ENCODE measurements at regions not wholly inside any gene's neighbourhood (a gene's known extent, or its start where the extent isn't known, plus 50 kb on each side); places are given as distances from the start of the nearest gene placed in this dataset.

DNA sequence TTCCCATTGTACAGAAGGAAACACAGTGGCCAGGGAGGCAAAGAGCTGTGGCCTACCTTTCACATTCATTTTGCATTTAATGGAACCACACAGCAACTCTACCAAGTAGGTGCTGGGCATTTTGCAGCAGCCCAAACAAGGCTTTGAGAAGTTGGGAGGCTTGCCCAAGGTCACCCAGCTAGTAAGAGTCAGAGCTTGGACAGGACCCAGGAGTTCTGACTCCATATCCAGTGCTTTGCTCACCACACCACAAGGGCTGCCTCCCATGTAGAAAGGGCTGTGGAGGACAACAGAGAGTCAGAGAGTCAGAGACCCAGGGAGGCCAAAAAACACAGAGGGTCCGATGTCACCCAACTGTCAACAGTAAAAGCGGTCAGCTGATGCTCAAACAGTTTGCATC is 400.2 kb downstream of the BCL11B start:
- DNase-seq = no peak
- 10% methylated on average over 2 of the region's 2 CpGs for WGBS (ENCODE audit: low lambda C conversion rate)
- CTCF ChIA-PET = no interaction called here

DNA sequence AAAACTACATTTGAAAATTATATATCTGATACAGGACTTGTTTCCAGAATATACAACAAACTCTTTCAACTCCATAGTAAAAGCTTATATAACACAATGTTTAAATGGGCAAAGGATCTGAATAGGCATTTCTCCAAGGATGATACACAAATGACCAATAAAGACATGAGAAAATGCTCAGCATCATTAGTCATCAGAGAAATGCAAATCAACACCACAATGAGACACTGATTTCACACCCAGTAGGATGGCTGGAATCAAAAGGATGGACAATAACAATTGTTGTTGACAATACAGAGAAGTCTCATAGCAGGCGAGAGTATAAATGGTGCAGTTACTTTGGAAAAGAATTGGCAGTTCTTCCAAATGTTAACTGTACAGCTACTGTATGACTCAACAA is 394.9 kb downstream of the BCL11B start:
- 8% methylated on average over 1 of the region's 1 CpG for WGBS (ENCODE audit: low lambda C conversion rate)
- no peak overlapping the region for H3K4me3 ChIP-seq (ENCODE audit: low read depth in 2 of 2, low read length in 1 of 2)
- H3K9me2 ChIP-seq = no peaks in the 10 kb centered on the region
- no peak overlapping the region for H3K9ac ChIP-seq
- no peaks in the 10 kb centered on the region for H4K20me1 ChIP-seq (ENCODE audit: insufficient read depth)
- POLR2A ChIA-PET = no interaction called here
- CTCF ChIA-PET = interaction anchor here (0.5 kb wide), 1 partner anchor 1174 kb away, joined by 3 read pairs; no protein-coding TSS in a partner anchor
- H3K9me3 ChIP-seq = no peaks in the 10 kb centered on the region
- no peaks in the 10 kb centered on the region for H3K36me3 ChIP-seq (replicated peaks in 1 of 2; ENCODE audit: control insufficient read depth in 1 of 2, insufficient read depth in 2 of 2, low read length in 1 of 2)
- H3K4me2 ChIP-seq = no peak overlapping the region
- H3K79me2 ChIP-seq (ENCODE audit: insufficient read depth) = no peaks in the 10 kb centered on the region
- H3F3A ChIP-seq (replicated peaks; ENCODE audit: insufficient read depth) = no peaks in the 10 kb centered on the region
- no peak for DNase-seq
- no peak overlapping the region for H3K27ac ChIP-seq (ENCODE audit: low read depth in 2 of 2, low read length in 1 of 2)
- no peaks in the 10 kb centered on the region for H3K4me1 ChIP-seq (ENCODE audit: control insufficient read depth in 1 of 2, insufficient read depth in 2 of 2, low read depth in 1 of 2, low read length in 1 of 2)
- no peak overlapping the region for H2AFZ ChIP-seq (ENCODE audit: low read depth)
- no peaks in the 10 kb centered on the region for H3K27me3 ChIP-seq (ENCODE audit: insufficient read depth)
- TF ChIP-seq GABPA (IDR thresholded peaks at IDR 0.05; ENCODE audit: low read depth) (no peak), RFX5 (IDR thresholded peaks at IDR 0.05; ENCODE audit: low read length) (no peak), TAF1 (IDR thresholded peaks at IDR 0.05; ENCODE audit: borderline replicate concordance, low read depth, low read length) (no peak), ELF1 (IDR thresholded peaks at IDR 0.05) (no peak), TEAD4 (IDR thresholded peaks at IDR 0.05; ENCODE audit: borderline replicate concordance, insufficient read depth) (no peak), SIN3A (IDR thresholded peaks at IDR 0.05; ENCODE audit: borderline replicate concordance, low read depth, low read length) (no peak), ZBTB33 (IDR thresholded peaks at IDR 0.05; ENCODE audit: borderline replicate concordance, low read depth) (no peak), RCOR1 (IDR thresholded peaks at IDR 0.05; ENCODE audit: low read length) (no peak)
- TF ChIP-seq, protein P1, sequence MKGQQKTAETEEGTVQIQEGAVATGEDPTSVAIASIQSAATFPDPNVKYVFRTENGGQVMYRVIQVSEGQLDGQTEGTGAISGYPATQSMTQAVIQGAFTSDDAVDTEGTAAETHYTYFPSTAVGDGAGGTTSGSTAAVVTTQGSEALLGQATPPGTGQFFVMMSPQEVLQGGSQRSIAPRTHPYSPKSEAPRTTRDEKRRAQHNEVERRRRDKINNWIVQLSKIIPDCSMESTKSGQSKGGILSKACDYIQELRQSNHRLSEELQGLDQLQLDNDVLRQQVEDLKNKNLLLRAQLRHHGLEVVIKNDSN (IDR thresholded peaks at IDR 0.05; ENCODE audit: borderline replicate concordance, low read depth) = no peak

More for the DNA sequence above, 400.2 kb downstream of the BCL11B start:
- no peaks in the 10 kb centered on the region for H3K4me1 ChIP-seq (ENCODE audit: control insufficient read depth in 1 of 2, insufficient read depth in 2 of 2, low read depth in 1 of 2, low read length in 1 of 2)
- no peak for TF ChIP-seq PBX3 (IDR thresholded peaks at IDR 0.05)
- no peak for TF ChIP-seq RAD21 (IDR thresholded peaks at IDR 0.05; ENCODE audit: low read length)
- TF ChIP-seq JUND (IDR thresholded peaks at IDR 0.05) = no peak
- no peak for TF ChIP-seq RCOR1 (IDR thresholded peaks at IDR 0.05; ENCODE audit: low read length)
- TF ChIP-seq TCF12 (IDR thresholded peaks at IDR 0.05) = no peak
- TF ChIP-seq, protein P1 (IDR thresholded peaks at IDR 0.05; ENCODE audit: borderline replicate concordance, low read depth) = no peak
- no peak for TF ChIP-seq SMC3 (IDR thresholded peaks at IDR 0.05; ENCODE audit: low read depth, low read length)
- no peaks in the 10 kb centered on the region for H3K79me2 ChIP-seq (ENCODE audit: insufficient read depth)
- H3F3A ChIP-seq (replicated peaks; ENCODE audit: insufficient read depth) = no peaks in the 10 kb centered on the region
- H3K9me2 ChIP-seq = no peaks in the 10 kb centered on the region
- no peaks in the 10 kb centered on the region for H3K9me3 ChIP-seq
- H2AFZ ChIP-seq (ENCODE audit: low read depth) = no peak overlapping the region
- H3K36me3 ChIP-seq (replicated peaks in 1 of 2; ENCODE audit: control insufficient read depth in 1 of 2, insufficient read depth in 2 of 2, low read length in 1 of 2) = no peaks in the 10 kb centered on the region
- no peak overlapping the region for H3K27ac ChIP-seq (ENCODE audit: low read depth in 2 of 2, low read length in 1 of 2)
- POLR2A ChIA-PET = no interaction called here
- no peak overlapping the region for H3K4me3 ChIP-seq (ENCODE audit: low read depth in 2 of 2, low read length in 1 of 2)
- H3K4me2 ChIP-seq = no peak overlapping the region
- H3K9ac ChIP-seq = no peak overlapping the region
- no peaks in the 10 kb centered on the region for H3K27me3 ChIP-seq (ENCODE audit: insufficient read depth)
- no peaks in the 10 kb centered on the region for H4K20me1 ChIP-seq (ENCODE audit: insufficient read depth)

Measured in SK-N-SH (cell line).